Adrenal gland (tissue), 5 donors: ENCODE measurements at regions not wholly inside any gene's neighbourhood (a gene's known extent, or its start where the extent isn't known, plus 50 kb on each side); places are given as distances from the start of the nearest gene placed in this dataset.

ENCODE experiments used
- POLR2A ChIP-seq, 2 donors: fragments of 450-650 bp; IDR thresholded peaks; one replicate each; pipeline ENCODE4 v1.6.1; 2017; ENCODE audit warnings: antibody characterized with exemption in 2 of 2, mild to moderate bottlenecking in 2 of 2, moderate library complexity in 1 of 2
- TF ChIP-seq, protein P1 (sequence below), 6 experiments: fragments of 450-650 bp in 4 of 6; fragments of 200-600 bp in 2 of 6; sonication (generic) in 1 of 6; IDR thresholded peaks; 1 replicate in 5 of 6; 2 replicates in 1 of 6; pipeline versions ENCODE4 v1.5.1 to v1.8.0; 2016 to 2021; ENCODE audit warnings: antibody characterized with exemption in 6 of 6, mild to moderate bottlenecking in 2 of 6, moderate library complexity in 1 of 6
- donor health status: DM: no; HTN: no; CAD: no.

- TF ChIP-seq, protein P1, sequence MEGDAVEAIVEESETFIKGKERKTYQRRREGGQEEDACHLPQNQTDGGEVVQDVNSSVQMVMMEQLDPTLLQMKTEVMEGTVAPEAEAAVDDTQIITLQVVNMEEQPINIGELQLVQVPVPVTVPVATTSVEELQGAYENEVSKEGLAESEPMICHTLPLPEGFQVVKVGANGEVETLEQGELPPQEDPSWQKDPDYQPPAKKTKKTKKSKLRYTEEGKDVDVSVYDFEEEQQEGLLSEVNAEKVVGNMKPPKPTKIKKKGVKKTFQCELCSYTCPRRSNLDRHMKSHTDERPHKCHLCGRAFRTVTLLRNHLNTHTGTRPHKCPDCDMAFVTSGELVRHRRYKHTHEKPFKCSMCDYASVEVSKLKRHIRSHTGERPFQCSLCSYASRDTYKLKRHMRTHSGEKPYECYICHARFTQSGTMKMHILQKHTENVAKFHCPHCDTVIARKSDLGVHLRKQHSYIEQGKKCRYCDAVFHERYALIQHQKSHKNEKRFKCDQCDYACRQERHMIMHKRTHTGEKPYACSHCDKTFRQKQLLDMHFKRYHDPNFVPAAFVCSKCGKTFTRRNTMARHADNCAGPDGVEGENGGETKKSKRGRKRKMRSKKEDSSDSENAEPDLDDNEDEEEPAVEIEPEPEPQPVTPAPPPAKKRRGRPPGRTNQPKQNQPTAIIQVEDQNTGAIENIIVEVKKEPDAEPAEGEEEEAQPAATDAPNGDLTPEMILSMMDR (IDR thresholded peaks at IDR 0.05): no peak
- TF ChIP-seq POLR2A (IDR thresholded peaks at IDR 0.05): no peak
Observed at GRCh38 chr9:38489057-38489456, 64.8 kb upstream of the IGFBPL1 start.
